Activated gamma-delta T cell treated with anti-CD3 and anti-CD28 coated beads, Interleukin-2, amount 50 U/mL, for 16 hours (primary cell): ENCODE measurements at regions not wholly inside any gene's neighbourhood (a gene's known extent, or its start where the extent isn't known, plus 50 kb on each side); places are given as distances from the start of the nearest gene placed in this dataset.
"Not testable (repeated sequence)": the region's sequence is repeated elsewhere in the genome, so short reads cannot be mapped to it uniquely, and the experiment has no call there.

Experiments used
- DNase-seq: peaks from one replicate; pipeline ENCODE4 v3.0.0-alpha.2; 2020; ENCODE audit warnings: low read depth

GRCh38 chr3:94336046-94336753 is 273.3 kb downstream of the NSUN3 start:
- no peak for DNase-seq

GRCh38 chr3:94345101-94345500 is 282.2 kb downstream of the NSUN3 start:
- DNase-seq: no peak

GRCh38 chr3:94349310-94349878 is 286.5 kb downstream of the NSUN3 start:
- no peak for DNase-seq

- no peak for DNase-seq
These were observed 293.7 kb downstream of the NSUN3 start for GRCh38 chr3:94356581-94356980.

GRCh38 chr3:94359996-94360395 is 297.1 kb downstream of the NSUN3 start:
- DNase-seq: no peak

GRCh38 chr3:94360987-94361386 is 298.1 kb downstream of the NSUN3 start:
- no peak for DNase-seq

GRCh38 chr3:94362393-94362792 is 299.5 kb downstream of the NSUN3 start:
- DNase-seq: no peak

GRCh38 chr3:94365006-94365405 is 302.1 kb downstream of the NSUN3 start:
- DNase-seq: no peak

- no peak for DNase-seq
These were observed 309.2 kb downstream of the NSUN3 start for GRCh38 chr3:94372026-94372425.

- DNase-seq: no peak
These were observed 310.6 kb downstream of the NSUN3 start for GRCh38 chr3:94373456-94373855.

GRCh38 chr3:94374439-94375161 is 311.7 kb downstream of the NSUN3 start:
- DNase-seq: no peak

GRCh38 chr3:94377123-94377696 is 314.3 kb downstream of the NSUN3 start:
- not testable (repeated sequence) for DNase-seq

GRCh38 chr3:94377863-94378262 is 315.0 kb downstream of the NSUN3 start:
- not testable (repeated sequence) for DNase-seq

GRCh38 chr3:94378322-94378721 is 315.5 kb downstream of the NSUN3 start:
- DNase-seq: no peak

GRCh38 chr3:94379264-94379663 is 316.4 kb downstream of the NSUN3 start:
- DNase-seq: no peak

- DNase-seq: no peak
These were observed 332.0 kb downstream of the NSUN3 start for GRCh38 chr3:94394885-94395284.

GRCh38 chr3:94395851-94396250 is 333.0 kb downstream of the NSUN3 start:
- DNase-seq: no peak

- no peak for DNase-seq
These were observed 335.2 kb downstream of the NSUN3 start for GRCh38 chr3:94398036-94398435.

GRCh38 chr3:94401466-94401865 is 338.6 kb downstream of the NSUN3 start:
- DNase-seq: no peak

GRCh38 chr3:94402126-94402525 is 339.3 kb downstream of the NSUN3 start:
- DNase-seq: no peak

- DNase-seq: no peak
These were observed 342.6 kb downstream of the NSUN3 start for GRCh38 chr3:94405258-94406035.

GRCh38 chr3:94406595-94406994 is 343.7 kb downstream of the NSUN3 start:
- no peak for DNase-seq
